Loucy (cell line): ENCODE measurements at regions not wholly inside any gene's neighbourhood (a gene's known extent, or its start where the extent isn't known, plus 50 kb on each side); places are given as distances from the start of the nearest gene placed in this dataset.
"Not testable (repeated sequence)": the region's sequence is repeated elsewhere in the genome, so short reads cannot be mapped to it uniquely, and the experiment has no call there.

Experiments
- H2AFZ ChIP-seq: fragments of 200-600 bp; sonication (generic); 2 replicates; pipeline ENCODE4 v1.6.0; 2016; ENCODE audit warnings: antibody characterized with exemption, mild to moderate bottlenecking, low read length, moderate library complexity
- H3F3A ChIP-seq: fragments of 200-600 bp; 2 replicates; pipeline ENCODE4 v1.6.0; 2016; ENCODE audit warnings: antibody characterized with exemption, low read depth, mild to moderate bottlenecking
- H3K27me3 ChIP-seq: fragments of 200-600 bp; sonication (generic); 2 replicates; pipeline ENCODE4 v1.6.1; 2014; ENCODE audit warnings: low read length, mild to moderate bottlenecking; ENCODE audit not compliant: insufficient read depth, poor library complexity, severe bottlenecking
- H3K36me3 ChIP-seq: fragments of 200-600 bp; sonication (generic); 2 replicates; pipeline ENCODE4 v1.6.1; 2016; ENCODE audit warnings: low read length; ENCODE audit not compliant: insufficient read depth
- H3K4me1 ChIP-seq: fragments of 200-600 bp; sonication (generic); 2 replicates; pipeline ENCODE4 v1.5.1; 2014; ENCODE audit warnings: low read length, mild to moderate bottlenecking; ENCODE audit not compliant: insufficient read depth, poor library complexity, severe bottlenecking
- H3K4me2 ChIP-seq: fragments of 200-600 bp; sonication (generic); 2 replicates; pipeline ENCODE4 v1.6.0; 2014; ENCODE audit warnings: antibody characterized with exemption, low read length, low read depth, mild to moderate bottlenecking; ENCODE audit not compliant: poor library complexity, severe bottlenecking
- H3K4me3 ChIP-seq: fragments of 200-600 bp; sonication (generic); 2 replicates; pipeline ENCODE4 v1.5.1; 2014; ENCODE audit warnings: low read length, mild to moderate bottlenecking, mixed read lengths; ENCODE audit not compliant: poor library complexity, severe bottlenecking
- H3K79me2 ChIP-seq: fragments of 200-600 bp; sonication (generic); 2 replicates; pipeline ENCODE4 v1.6.1; 2014; ENCODE audit warnings: low read length; ENCODE audit not compliant: insufficient read depth
- H3K9ac ChIP-seq: fragments of 200-600 bp; sonication (generic); 2 replicates; pipeline ENCODE4 v1.6.0; 2014; ENCODE audit warnings: mild to moderate bottlenecking, low read depth, low read length, moderate library complexity; ENCODE audit not compliant: poor library complexity, severe bottlenecking
- H3K9me2 ChIP-seq: fragments of 200-600 bp; sonication (generic); replicated peaks from 2 replicates; pipeline ENCODE4 v1.6.1; 2016; ENCODE audit warnings: low read depth, low read length, mixed read lengths
- H3K9me3 ChIP-seq: fragments of 200-600 bp; sonication (generic); 2 replicates; pipeline ENCODE4 v1.6.1; 2014; ENCODE audit warnings: mild to moderate bottlenecking, antibody characterized with exemption, low read length, low read depth; ENCODE audit not compliant: insufficient read depth
- H4K20me1 ChIP-seq: fragments of 200-600 bp; sonication (generic); 2 replicates; pipeline ENCODE4 v1.6.0; 2014; ENCODE audit warnings: antibody characterized with exemption, low read length, mild to moderate bottlenecking; ENCODE audit not compliant: insufficient read depth, poor library complexity, severe bottlenecking
- CTCF ChIP-seq: fragments of 200-600 bp; sonication (generic); conservative IDR thresholded peaks from 2 replicates; pipeline ENCODE4 v1.5.1; 2014; ENCODE audit warnings: mild to moderate bottlenecking, antibody characterized with exemption, low read length
- EZH2phosphoT487 ChIP-seq: fragments of 200-600 bp; IDR thresholded peaks from 2 replicates; pipeline ENCODE4 v1.6.1; 2018; ENCODE audit warnings: antibody characterized with exemption, mild to moderate bottlenecking, moderate library complexity, borderline replicate concordance

DNA sequence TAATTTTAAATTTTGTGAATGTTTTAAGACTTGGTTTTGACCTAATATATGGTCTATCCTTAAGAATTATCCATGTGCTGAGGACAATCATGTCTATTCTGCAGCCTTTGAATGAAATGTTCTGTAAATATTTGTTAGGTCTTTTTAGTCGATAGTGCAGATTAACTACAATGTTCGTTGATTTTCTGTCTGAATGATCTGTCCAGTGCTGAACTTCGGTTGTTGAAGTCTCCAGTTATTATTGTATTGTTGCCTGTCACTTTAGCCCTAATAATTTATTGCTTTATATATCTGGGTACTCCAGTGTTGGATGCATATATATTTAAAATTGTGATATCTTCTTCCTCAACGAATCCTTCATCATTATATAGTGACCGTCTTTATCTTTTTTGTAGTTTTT lies 218.3 kb upstream of the ZC4H2 start:
- no peaks in the 10 kb centered on the region for H3K27me3 ChIP-seq
- TF ChIP-seq EZH2phosphoT487: no peak
- no peaks in the 10 kb centered on the region for H3K79me2 ChIP-seq
- H3K9me2 ChIP-seq: no peaks in the 10 kb centered on the region
- no peak overlapping the region for H3K4me3 ChIP-seq
- no peak overlapping the region for H3K4me2 ChIP-seq
- H3K9ac ChIP-seq: no peak overlapping the region
- no peaks in the 10 kb centered on the region for H3K36me3 ChIP-seq
- no peaks in the 10 kb centered on the region for H3K4me1 ChIP-seq
- H3K9me3 ChIP-seq: no peaks in the 10 kb centered on the region
- no peaks in the 10 kb centered on the region for H3F3A ChIP-seq
- H2AFZ ChIP-seq: no peak overlapping the region
- H4K20me1 ChIP-seq: no peaks in the 10 kb centered on the region

GRCh38 chrX:65163325-65163724 lies 187.1 kb upstream of the ZC4H2 start:
- H3K4me2 ChIP-seq, H2AFZ ChIP-seq, H3F3A ChIP-seq, H3K9me3 ChIP-seq, H3K27me3 ChIP-seq, H3K79me2 ChIP-seq, H3K36me3 ChIP-seq, H3K9me2 ChIP-seq, H3K9ac ChIP-seq, H3K4me1 ChIP-seq, H4K20me1 ChIP-seq, H3K4me3 ChIP-seq: not testable (repeated sequence)

DNA sequence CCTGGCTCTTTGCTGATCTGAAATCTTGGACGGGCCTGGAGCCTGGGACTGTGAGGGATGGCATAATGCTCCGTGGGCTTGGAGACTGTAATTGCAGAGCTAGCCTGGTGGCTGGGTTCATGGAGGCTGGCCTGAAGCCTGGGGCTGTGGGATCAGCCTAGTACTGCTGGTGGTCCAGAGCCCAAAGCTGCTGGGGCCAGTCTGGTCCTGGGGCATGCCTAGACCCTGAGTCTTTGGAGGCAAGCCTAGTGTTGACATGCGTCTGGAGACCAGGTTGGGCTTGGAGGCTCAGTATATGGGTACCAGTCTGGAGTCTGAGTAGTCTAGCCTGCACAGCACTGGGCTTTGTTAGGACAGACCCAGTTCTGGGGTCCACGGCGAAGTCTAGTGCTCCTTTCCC lies 172.0 kb upstream of the ZC4H2 start:
- Histone ChIP-seq H3K79me2 (no peaks in the 10 kb centered on the region), H3F3A (no peaks in the 10 kb centered on the region), H4K20me1 (no peaks in the 10 kb centered on the region), H3K9me3 (peaks cover 3% of the 10 kb centered on the region; the same call in 1 of the 2 replicates), H3K4me2 (no peak overlapping the region), H3K9me2 (no peaks in the 10 kb centered on the region), H2AFZ (no peak overlapping the region), H3K36me3 (no peaks in the 10 kb centered on the region), H3K9ac (no peak overlapping the region), H3K27me3 (no peaks in the 10 kb centered on the region), H3K4me1 (no peaks in the 10 kb centered on the region), H3K4me3 (no peak overlapping the region)
- no peak for TF ChIP-seq CTCF
- no peak for TF ChIP-seq EZH2phosphoT487

DNA sequence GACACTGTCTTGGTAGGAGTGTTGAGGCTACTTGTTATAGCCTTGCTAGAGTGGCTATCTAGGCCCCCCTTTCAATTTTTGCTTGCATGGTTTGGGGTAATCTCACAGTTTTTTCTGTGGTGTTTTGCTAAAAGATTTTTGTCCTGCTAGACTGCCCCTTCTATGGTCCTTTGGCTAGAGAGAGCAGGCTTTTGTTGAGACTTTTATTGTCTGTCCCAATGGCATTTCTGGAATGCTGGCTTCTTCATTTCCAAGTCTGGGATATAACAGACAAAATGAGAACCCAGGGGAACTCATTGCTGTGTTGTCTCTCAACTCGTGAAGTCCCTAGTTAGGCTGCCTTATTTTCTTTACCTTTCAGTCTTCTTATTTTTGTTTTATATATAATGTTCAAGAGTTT lies 160.2 kb upstream of the ZC4H2 start:
- H3K4me1 ChIP-seq: no peaks in the 10 kb centered on the region
- no peaks in the 10 kb centered on the region for H3K9me3 ChIP-seq
- H3K9me2 ChIP-seq: no peaks in the 10 kb centered on the region
- H2AFZ ChIP-seq: no peak overlapping the region
- no peaks in the 10 kb centered on the region for H3K36me3 ChIP-seq
- TF ChIP-seq CTCF (no peak), EZH2phosphoT487 (no peak)
- no peak overlapping the region for H3K4me3 ChIP-seq
- no peak overlapping the region for H3K4me2 ChIP-seq
- no peaks in the 10 kb centered on the region for H3F3A ChIP-seq
- H3K9ac ChIP-seq: no peak overlapping the region
- no peaks in the 10 kb centered on the region for H3K79me2 ChIP-seq
- H4K20me1 ChIP-seq: no peaks in the 10 kb centered on the region
- H3K27me3 ChIP-seq: no peaks in the 10 kb centered on the region
